Nephron progenitor cell (in vitro differentiated cells): ENCODE measurements at regions not wholly inside any gene's neighbourhood (a gene's known extent, or its start where the extent isn't known, plus 50 kb on each side); places are given as distances from the start of the nearest gene placed in this dataset.

Source experiments
- DNase-seq: peaks from one replicate; pipeline ENCODE4 v3.0.0; 2021
- H3K27ac Mint-ChIP-seq: 2 replicates; pipeline ENCODE4 v1.8.0; 2021; ENCODE audit warnings: mild to moderate bottlenecking, moderate library complexity, mixed read lengths
- H3K27me3 Mint-ChIP-seq: 2 replicates; pipeline ENCODE4 v1.8.0; 2021; ENCODE audit warnings: mild to moderate bottlenecking, low read depth, mixed read lengths; ENCODE audit not compliant: poor library complexity
- H3K36me3 Mint-ChIP-seq: 2 replicates; pipeline ENCODE4 v1.8.0; 2021; ENCODE audit warnings: low read depth, mixed read lengths
- H3K4me1 Mint-ChIP-seq: 2 replicates; pipeline ENCODE4 v1.8.0; 2021; ENCODE audit warnings: mixed read lengths
- H3K4me3 Mint-ChIP-seq: 2 replicates; pipeline ENCODE4 v1.8.0; 2021; ENCODE audit warnings: mild to moderate bottlenecking, moderate library complexity, mixed read lengths
- H3K9me3 Mint-ChIP-seq: 2 replicates; pipeline ENCODE4 v1.8.0; 2021; ENCODE audit warnings: mild to moderate bottlenecking, moderate library complexity, mixed read lengths
- TF ChIP-seq, protein P1 (sequence below): fragments of 200-600 bp; sonication (generic); IDR thresholded peaks from 2 replicates; pipeline ENCODE4 v1.5.0; 2021; ENCODE audit warnings: antibody characterized with exemption

DNA sequence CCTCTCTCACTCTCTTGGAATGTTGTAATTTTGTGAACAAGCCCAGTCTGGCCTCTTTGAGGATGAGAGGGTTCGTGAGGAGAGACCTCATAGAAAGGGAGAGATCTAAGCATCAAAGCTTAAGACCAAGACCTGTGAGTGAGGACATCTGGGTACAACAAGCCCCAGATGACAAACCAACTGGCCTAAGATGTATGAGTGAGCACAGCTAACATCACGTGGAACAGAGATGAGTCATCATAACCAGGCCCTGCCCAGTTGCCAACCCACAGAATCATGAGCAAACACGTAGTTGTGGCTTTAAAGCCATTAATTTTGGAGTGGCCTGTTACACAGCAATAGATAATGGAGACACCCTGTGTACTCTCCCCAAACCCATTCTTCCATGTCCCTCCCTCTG, 439.1 kb upstream of the KIF2A start:
- Mint-ChIP-seq H3K9me3 (peaks cover 13% of the 10 kb centered on the region), H3K27me3 (peaks cover 8% of the 10 kb centered on the region), H3K4me3 (no peak overlapping the region), H3K36me3 (no peaks in the 10 kb centered on the region), H3K27ac (no peak overlapping the region), H3K4me1 (no peaks in the 10 kb centered on the region)
- DNase-seq: no peak
- TF ChIP-seq, protein P1, sequence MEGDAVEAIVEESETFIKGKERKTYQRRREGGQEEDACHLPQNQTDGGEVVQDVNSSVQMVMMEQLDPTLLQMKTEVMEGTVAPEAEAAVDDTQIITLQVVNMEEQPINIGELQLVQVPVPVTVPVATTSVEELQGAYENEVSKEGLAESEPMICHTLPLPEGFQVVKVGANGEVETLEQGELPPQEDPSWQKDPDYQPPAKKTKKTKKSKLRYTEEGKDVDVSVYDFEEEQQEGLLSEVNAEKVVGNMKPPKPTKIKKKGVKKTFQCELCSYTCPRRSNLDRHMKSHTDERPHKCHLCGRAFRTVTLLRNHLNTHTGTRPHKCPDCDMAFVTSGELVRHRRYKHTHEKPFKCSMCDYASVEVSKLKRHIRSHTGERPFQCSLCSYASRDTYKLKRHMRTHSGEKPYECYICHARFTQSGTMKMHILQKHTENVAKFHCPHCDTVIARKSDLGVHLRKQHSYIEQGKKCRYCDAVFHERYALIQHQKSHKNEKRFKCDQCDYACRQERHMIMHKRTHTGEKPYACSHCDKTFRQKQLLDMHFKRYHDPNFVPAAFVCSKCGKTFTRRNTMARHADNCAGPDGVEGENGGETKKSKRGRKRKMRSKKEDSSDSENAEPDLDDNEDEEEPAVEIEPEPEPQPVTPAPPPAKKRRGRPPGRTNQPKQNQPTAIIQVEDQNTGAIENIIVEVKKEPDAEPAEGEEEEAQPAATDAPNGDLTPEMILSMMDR: no peak

DNA sequence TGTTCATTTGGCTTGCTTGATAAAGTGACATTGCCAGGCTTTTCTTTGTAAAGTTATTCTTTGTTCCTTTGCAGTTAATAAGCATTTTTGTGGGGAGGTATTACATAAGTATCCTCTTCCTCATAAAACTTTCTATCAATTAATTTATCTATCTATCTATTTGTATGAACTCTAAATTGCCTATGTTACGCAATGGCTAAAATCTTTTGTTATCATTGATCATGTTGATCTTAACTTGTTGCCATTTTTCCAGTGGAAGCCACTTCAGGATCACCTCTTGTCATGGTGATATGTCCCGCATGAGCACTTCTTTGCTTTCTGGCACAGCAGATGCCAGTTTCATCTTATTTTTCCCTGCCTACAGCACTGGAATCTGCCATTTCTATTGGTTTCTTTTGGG, 436.7 kb upstream of the KIF2A start:
- Mint-ChIP-seq H3K4me3 (no peak overlapping the region), H3K9me3 (peaks cover 27% of the 10 kb centered on the region), H3K27me3 (peaks cover 5% of the 10 kb centered on the region), H3K27ac (no peak overlapping the region), H3K4me1 (no peaks in the 10 kb centered on the region), H3K36me3 (peaks cover 5% of the 10 kb centered on the region)
- TF ChIP-seq, protein P1: no peak
- no peak for DNase-seq

DNA sequence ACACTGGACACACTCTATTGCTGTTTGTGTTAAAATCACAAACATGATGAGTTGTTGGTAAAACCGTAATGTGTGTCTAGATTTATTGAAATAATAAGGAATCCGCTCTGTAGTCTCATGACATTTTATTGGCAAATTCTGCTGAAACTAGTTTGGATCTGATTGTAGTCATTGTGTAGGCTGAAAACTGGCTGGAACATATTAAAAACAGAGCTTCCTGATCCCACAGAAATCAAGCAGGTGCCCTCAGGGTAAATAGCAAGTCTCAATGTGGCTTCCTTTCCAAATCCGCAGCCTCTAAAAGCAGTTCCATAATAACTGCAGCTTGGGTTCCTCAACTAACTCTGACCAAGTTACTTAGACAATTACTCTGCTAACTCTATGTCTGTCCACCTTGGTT, 427.5 kb upstream of the KIF2A start:
- no peak for DNase-seq
- H3K27ac Mint-ChIP-seq: no peak overlapping the region
- H3K4me3 Mint-ChIP-seq: no peak overlapping the region
- peaks cover 3% of the 10 kb centered on the region for H3K27me3 Mint-ChIP-seq
- H3K4me1 Mint-ChIP-seq: peaks cover 1% of the 10 kb centered on the region
- no peaks in the 10 kb centered on the region for H3K36me3 Mint-ChIP-seq
- H3K9me3 Mint-ChIP-seq: peaks cover 2% of the 10 kb centered on the region
- TF ChIP-seq, protein P1: no peak

DNA sequence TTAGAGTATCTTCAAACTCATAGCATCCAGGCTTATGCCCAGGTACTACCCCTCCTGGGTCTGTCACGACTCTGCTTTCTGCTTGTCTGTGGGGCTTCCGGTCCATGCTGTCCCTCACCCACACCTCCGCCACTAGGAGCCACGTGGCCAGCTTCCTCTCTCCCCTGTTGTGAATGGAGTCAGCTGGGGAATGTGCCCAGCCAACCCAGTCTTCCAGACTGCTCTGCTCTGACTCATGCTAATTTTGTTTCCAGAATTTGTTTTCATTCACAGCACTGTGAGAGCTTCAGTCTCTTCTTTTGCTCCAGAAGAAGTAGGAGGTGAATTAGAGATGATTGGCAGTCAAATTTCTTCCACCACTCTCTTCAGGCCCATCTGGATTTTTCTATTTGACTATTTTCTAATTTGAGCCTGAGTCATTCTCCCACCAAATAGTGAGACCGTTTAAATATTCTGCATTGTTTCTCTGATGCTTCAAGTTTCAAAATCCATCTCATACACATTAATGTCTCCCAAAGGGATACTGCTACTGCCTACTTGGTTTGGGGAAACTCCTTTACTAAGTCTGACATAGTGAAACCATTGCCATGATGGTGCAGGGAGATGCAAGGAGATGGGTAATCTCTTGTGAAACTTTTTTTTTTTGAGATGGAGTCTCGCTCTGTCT, 424.1 kb upstream of the KIF2A start:
- Mint-ChIP-seq H3K36me3 (no peaks in the 10 kb centered on the region), H3K27ac (peak overlapping the region; percentile 50), H3K4me1 (peaks cover 11% of the 10 kb centered on the region), H3K9me3 (no peaks in the 10 kb centered on the region), H3K4me3 (no peak overlapping the region), H3K27me3 (peaks cover 3% of the 10 kb centered on the region)
- DNase-seq: no peak
- TF ChIP-seq, protein P1: no peak

DNA sequence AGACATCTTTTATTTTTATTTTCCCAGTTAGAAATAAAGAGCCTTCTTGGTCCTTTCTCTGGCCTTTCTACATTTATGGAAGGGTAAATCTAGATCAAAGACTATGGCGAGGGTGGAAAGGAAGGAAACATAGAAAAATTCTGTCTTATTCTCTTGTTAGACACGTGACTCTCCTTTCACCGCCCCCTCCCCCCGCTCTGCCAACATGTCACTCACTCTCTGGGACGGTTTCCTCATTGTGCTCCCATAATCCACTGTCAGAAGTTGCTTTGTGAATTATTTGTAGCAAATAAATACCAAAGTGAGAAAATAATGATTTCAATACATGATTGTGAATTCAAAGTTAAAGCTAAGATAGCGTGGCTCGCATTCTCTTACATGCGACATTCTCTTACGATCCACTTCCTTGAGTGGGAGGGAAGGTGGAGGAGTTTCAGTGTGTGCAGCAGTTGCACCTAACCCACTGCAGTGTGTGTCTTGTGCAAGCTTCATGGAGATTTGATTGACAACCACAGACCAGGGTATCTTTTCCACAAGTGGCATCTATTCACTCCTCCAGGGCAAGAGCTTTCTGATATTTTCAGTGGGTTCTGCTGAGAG, 423.0 kb upstream of the KIF2A start:
- peaks cover 3% of the 10 kb centered on the region for H3K27me3 Mint-ChIP-seq
- peaks cover 11% of the 10 kb centered on the region for H3K4me1 Mint-ChIP-seq
- H3K9me3 Mint-ChIP-seq: no peaks in the 10 kb centered on the region

More for the DNA sequence above, 423.0 kb upstream of the KIF2A start:
- no peak for DNase-seq
- H3K36me3 Mint-ChIP-seq: no peaks in the 10 kb centered on the region
- no peak overlapping the region for H3K4me3 Mint-ChIP-seq
- TF ChIP-seq, protein P1: no peak
- no peak overlapping the region for H3K27ac Mint-ChIP-seq
